A549 (cell line): ENCODE measurements at regions not wholly inside any gene's neighbourhood (a gene's known extent, or its start where the extent isn't known, plus 50 kb on each side); places are given as distances from the start of the nearest gene placed in this dataset.
A peak's percentile ranks its signal among the peaks of the same experiment; 100 is the strongest.

ENCODE experiments used
- ATAC-seq, 2 experiments: fragments of 200-7000 bp in 1 of 2; fragments of >200 bp in 1 of 2; cut with Nextera tagmentation in 1 of 2; cut with Tn5 transposase in 1 of 2; 3 replicates each; pipeline versions ENCODE4 v1.8.0 to v1.9.1; 2018 to 2020; ENCODE audit warnings: mild to moderate bottlenecking in 1 of 2, moderate library complexity in 1 of 2
- CTCF ChIA-PET: fragments of 300-600 bp; sonication (Branson Sonifier 250); formaldehyde crosslinking; extraction: SDS; loops from one replicate; lab custom pipeline; 2021; ENCODE audit warnings: antibody characterized with exemption, inconsistent platforms; lab: Yijun Ruan, JAX
- POLR2A ChIA-PET: fragments of 350-600 bp; formaldehyde crosslinking; extraction: SDS; loops from one replicate; lab custom pipeline; 2021; ENCODE audit warnings: antibody characterized with exemption, inconsistent platforms; lab: Yijun Ruan, JAX
- DNase-seq, 2 experiments: peaks; one replicate each; pipeline versions ENCODE4 v3.0.0 to v3.0.0-alpha.2; 2011 to 2016; ENCODE audit warnings: low read depth in 1 of 2, low spot score in 1 of 2
- FAIRE-seq: peaks from 2 replicates; lab custom pipeline; 2011; peaks lifted over from hg19 to GRCh38; lab: Jason Lieb, UNC
- H3K27ac ChIP-seq, 2 experiments: fragments of >200 bp; sonication (Bioruptor Twin); formaldehyde crosslinking; 3 replicates each; pipeline ENCODE4 v1.5.1; 2016 to 2017
- H3K4me1 ChIP-seq: fragments of >200 bp; sonication (Bioruptor Twin); formaldehyde crosslinking; 3 replicates; pipeline ENCODE4 v1.6.1; 2016
- H3K4me2 ChIP-seq: fragments of >200 bp; sonication (Bioruptor Twin); formaldehyde crosslinking; 3 replicates; pipeline ENCODE4 v1.6.1; 2016
- H3K4me3 ChIP-seq: fragments of >200 bp; sonication (Bioruptor Twin); formaldehyde crosslinking; 3 replicates; pipeline ENCODE4 v1.5.1; 2016
- H3K9me3 ChIP-seq: fragments of >200 bp; sonication (Bioruptor Twin); formaldehyde crosslinking; 3 replicates; pipeline ENCODE4 v1.6.1; 2016
- BHLHE40 ChIP-seq: IDR thresholded peaks from 2 replicates; pipeline ENCODE4 v1.6.1; 2012; ENCODE audit warnings: low read depth, low read length, inconsistent platforms
- EHMT2 ChIP-seq: fragments of 200-600 bp; sonication (generic); IDR thresholded peaks from 2 replicates; pipeline ENCODE4 v1.6.1; 2016; ENCODE audit warnings: antibody characterized with exemption, low read depth, mild to moderate bottlenecking, moderate library complexity
- FOSB ChIP-seq: fragments of 250-450 bp; sonication (Bioruptor Pico); IDR thresholded peaks from 2 replicates; pipeline ENCODE4 v1.5.0; 2020; ENCODE audit warnings: mild to moderate bottlenecking, moderate library complexity
- KDM1A ChIP-seq: fragments of 200-600 bp; sonication (generic); IDR thresholded peaks from 2 replicates; pipeline ENCODE4 v1.6.1; 2016; ENCODE audit warnings: low read depth, mild to moderate bottlenecking
- KDM5A ChIP-seq: fragments of 200-600 bp; sonication (generic); IDR thresholded peaks from 2 replicates; pipeline ENCODE4 v1.6.1; 2016; ENCODE audit warnings: antibody characterized with exemption, mild to moderate bottlenecking
- MAFK ChIP-seq: fragments of 450-650 bp; IDR thresholded peaks from 2 replicates; pipeline ENCODE4 v1.6.1; 2014; ENCODE audit not compliant: partially characterized antibody
- PHF8 ChIP-seq: fragments of 200-600 bp; sonication (generic); IDR thresholded peaks from 2 replicates; pipeline ENCODE4 v1.6.1; 2016; ENCODE audit warnings: low read depth, mild to moderate bottlenecking, antibody characterized with exemption, moderate library complexity, borderline replicate concordance
- RARB ChIP-seq: fragments of 250-450 bp; sonication (Bioruptor Pico); IDR thresholded peaks from 2 replicates; pipeline ENCODE4 v1.8.0; 2021; ENCODE audit warnings: mild to moderate bottlenecking, moderate library complexity
- TP53 ChIP-seq: fragments of 250-450 bp; sonication (Bioruptor Pico); IDR thresholded peaks from 2 replicates; pipeline ENCODE4 v1.5.0; 2021; ENCODE audit warnings: mild to moderate bottlenecking, moderate library complexity
- ZC3H11A ChIP-seq: fragments of 450-650 bp; IDR thresholded peaks from 2 replicates; pipeline ENCODE4 v1.6.1; 2014; ENCODE audit warnings: antibody characterized with exemption, mild to moderate bottlenecking
- WGBS: methylation state at CpG from one replicate; pipeline ENCODE4 v1.1.6; 2017; ENCODE audit errors: missing lambda C conversion rate; 5-methylcytosine and 5-hydroxymethylcytosine counted together
- TF ChIP-seq, protein P1 (sequence below): fragments of 450-650 bp; IDR thresholded peaks from 2 replicates; pipeline ENCODE4 v1.6.1; 2014; ENCODE audit warnings: antibody characterized with exemption
- TF ChIP-seq, protein P2 (sequence below): IDR thresholded peaks from 2 replicates; pipeline ENCODE4 v1.6.1; 2012
- TF ChIP-seq, protein P3 (sequence below): fragments of 250-450 bp; sonication (Bioruptor Pico); IDR thresholded peaks from 2 replicates; pipeline ENCODE4 v1.5.0; 2021; ENCODE audit warnings: mild to moderate bottlenecking, moderate library complexity, borderline replicate concordance
- TF ChIP-seq, protein P4 (sequence below): fragments of >200 bp; sonication (Bioruptor Twin); formaldehyde crosslinking; IDR thresholded peaks from 2 replicates; pipeline ENCODE4 v1.6.1; 2016

DNA sequence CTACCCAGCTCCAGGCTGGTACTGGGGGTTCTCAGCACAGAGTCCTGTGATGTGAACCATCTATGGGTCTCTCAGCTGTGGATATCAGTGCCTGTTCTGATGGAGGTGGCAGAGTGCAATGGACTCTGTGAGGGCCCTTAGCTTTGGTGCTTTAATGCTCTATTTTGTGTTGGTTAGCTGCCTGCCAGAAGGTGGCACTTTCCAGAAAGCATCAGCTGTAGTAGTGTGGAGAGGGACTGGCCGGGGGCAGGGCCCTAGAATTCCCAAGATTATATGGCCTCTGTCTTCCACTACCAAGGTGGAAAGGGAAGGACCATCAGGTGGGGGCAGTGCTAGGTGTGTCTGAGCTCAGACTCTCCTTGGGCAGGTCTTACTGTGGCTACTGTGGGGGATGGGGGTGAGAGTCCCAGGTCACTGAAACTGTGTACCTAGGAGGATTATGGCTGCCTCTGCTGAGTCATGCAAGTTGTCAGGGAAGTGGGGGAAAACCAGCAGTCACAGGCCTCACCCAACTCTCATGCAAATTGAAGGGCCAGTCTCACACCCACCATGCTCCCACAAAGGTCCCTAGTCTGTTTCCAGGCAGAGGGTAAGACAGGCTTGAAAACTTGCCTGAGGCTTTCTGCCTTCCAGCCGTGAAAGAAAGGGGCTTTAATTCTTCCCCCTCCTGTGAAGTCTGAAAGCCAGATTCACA lies 878.1 kb downstream of the C12orf50 start:
- WGBS = 71% methylated on average over 2 of the region's 2 CpGs
- TF ChIP-seq KDM1A = no peak
- TF ChIP-seq RARB (CRISPR knock-in tag) = no peak
- TF ChIP-seq, protein P1, sequence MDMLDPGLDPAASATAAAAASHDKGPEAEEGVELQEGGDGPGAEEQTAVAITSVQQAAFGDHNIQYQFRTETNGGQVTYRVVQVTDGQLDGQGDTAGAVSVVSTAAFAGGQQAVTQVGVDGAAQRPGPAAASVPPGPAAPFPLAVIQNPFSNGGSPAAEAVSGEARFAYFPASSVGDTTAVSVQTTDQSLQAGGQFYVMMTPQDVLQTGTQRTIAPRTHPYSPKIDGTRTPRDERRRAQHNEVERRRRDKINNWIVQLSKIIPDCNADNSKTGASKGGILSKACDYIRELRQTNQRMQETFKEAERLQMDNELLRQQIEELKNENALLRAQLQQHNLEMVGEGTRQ = no peak
- peak; percentile 37 for TF ChIP-seq MAFK
- FAIRE-seq (no peak), ATAC-seq (peak in 1 of 2 experiments; percentile 42; a peak in 2 of 6 replicates), DNase-seq (peak in 1 of 2 experiments; percentile 32)
- Histone ChIP-seq H3K4me1 (peaks cover 7% of the 10 kb centered on the region; the same call in 1 of the 3 replicates), H3K9me3 (no peaks in the 10 kb centered on the region), H3K27ac (peak overlapping the region; percentile 36 to 70; a peak in 4 of 6 replicates), H3K4me3 (no peak overlapping the region), H3K4me2 (no peak overlapping the region)
- ChIA-PET POLR2A (no interaction called here), CTCF (no interaction called here)

DNA sequence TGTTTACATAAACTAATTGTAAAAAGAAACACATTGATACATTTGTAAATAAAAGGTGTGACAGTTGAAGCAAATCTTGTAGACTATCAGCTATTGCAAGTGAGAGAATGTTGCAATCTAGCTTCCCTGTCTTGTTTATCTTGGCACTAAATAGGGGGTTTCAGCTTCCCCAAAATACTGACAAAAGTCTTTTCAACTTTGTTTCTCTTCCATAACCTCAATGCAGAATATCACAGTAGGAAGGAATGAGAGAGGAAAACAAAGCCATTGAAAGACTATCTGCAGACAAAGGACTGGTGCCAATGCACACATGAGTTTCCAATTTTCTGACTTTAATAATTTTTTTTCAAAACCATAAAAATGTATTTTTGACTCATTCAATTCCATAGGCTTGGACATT lies 886.2 kb upstream of the MGAT4C start:
- H3K4me3 ChIP-seq = no peak overlapping the region
- no peaks in the 10 kb centered on the region for H3K4me1 ChIP-seq
- peaks cover 8% of the 10 kb centered on the region; the same call in 2 of the 3 replicates for H3K9me3 ChIP-seq
- FAIRE-seq = no peak
- no peak for DNase-seq
- ATAC-seq = no peak
- TF ChIP-seq PHF8 (no peak), MAFK (no peak)
- TF ChIP-seq, protein P1 = no peak
- TF ChIP-seq, protein P2, sequence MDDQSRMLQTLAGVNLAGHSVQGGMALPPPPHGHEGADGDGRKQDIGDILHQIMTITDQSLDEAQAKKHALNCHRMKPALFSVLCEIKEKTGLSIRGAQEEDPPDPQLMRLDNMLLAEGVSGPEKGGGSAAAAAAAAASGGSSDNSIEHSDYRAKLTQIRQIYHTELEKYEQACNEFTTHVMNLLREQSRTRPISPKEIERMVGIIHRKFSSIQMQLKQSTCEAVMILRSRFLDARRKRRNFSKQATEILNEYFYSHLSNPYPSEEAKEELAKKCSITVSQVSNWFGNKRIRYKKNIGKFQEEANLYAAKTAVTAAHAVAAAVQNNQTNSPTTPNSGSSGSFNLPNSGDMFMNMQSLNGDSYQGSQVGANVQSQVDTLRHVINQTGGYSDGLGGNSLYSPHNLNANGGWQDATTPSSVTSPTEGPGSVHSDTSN = no peak
- TF ChIP-seq, protein P3, sequence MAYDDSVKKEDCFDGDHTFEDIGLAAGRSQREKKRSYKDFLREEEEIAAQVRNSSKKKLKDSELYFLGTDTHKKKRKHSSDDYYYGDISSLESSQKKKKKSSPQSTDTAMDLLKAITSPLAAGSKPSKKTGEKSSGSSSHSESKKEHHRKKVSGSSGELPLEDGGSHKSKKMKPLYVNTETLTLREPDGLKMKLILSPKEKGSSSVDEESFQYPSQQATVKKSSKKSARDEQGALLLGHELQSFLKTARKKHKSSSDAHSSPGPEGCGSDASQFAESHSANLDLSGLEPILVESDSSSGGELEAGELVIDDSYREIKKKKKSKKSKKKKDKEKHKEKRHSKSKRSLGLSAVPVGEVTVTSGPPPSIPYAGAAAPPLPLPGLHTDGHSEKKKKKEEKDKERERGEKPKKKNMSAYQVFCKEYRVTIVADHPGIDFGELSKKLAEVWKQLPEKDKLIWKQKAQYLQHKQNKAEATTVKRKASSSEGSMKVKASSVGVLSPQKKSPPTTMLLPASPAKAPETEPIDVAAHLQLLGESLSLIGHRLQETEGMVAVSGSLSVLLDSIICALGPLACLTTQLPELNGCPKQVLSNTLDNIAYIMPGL (CRISPR knock-in tag) = no peak
- H3K4me2 ChIP-seq = no peak overlapping the region
- H3K27ac ChIP-seq = no peak overlapping the region
- ChIA-PET POLR2A (no interaction called here), CTCF (interaction anchor here (0.9 kb wide), 1 partner anchor 39 kb away, joined by 4 read pairs; no protein-coding TSS in a partner anchor)

DNA sequence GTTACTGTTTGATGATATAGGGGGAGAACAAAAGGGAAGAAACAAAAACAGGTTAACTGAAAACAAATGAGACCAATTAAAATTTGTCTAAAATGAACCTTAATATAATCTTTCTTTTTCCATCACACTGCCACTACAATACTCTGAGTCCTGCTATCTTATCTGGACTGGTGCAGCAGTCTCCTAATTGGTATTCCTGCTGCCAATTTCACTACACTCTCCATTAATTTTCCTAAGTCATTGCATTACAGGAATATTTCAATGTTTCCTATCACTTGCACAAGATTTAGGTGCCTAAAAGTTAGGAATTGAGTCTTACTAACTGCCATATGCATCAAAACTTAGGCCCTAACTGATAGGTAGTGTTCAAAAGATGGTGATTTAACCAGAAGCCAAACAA lies 884.9 kb upstream of the MGAT4C start:
- no peak for ATAC-seq
- H3K9me3 ChIP-seq = peaks cover 8% of the 10 kb centered on the region; the same call in 2 of the 3 replicates
- no peak overlapping the region for H3K4me2 ChIP-seq
- no peak overlapping the region for H3K27ac ChIP-seq
- CTCF ChIA-PET = no interaction called here
- POLR2A ChIA-PET = no interaction called here
- no peak for FAIRE-seq
- no peak for TF ChIP-seq FOSB (CRISPR knock-in tag)
- TF ChIP-seq, protein P4, sequence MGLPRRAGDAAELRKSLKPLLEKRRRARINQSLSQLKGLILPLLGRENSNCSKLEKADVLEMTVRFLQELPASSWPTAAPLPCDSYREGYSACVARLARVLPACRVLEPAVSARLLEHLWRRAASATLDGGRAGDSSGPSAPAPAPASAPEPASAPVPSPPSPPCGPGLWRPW = no peak
- no peak for TF ChIP-seq BHLHE40
- no peak for TF ChIP-seq KDM5A
- no peak for TF ChIP-seq EHMT2
- no peak for TF ChIP-seq ZC3H11A
- TF ChIP-seq TP53 (CRISPR knock-in tag) = no peak
- H3K4me1 ChIP-seq = peaks cover 12% of the 10 kb centered on the region; the same call in 2 of the 3 replicates
- no peak overlapping the region for H3K4me3 ChIP-seq
- no peak for DNase-seq
